ENCODE measurements at regions not wholly inside any gene's neighbourhood (a gene's known extent, or its start where the extent isn't known, plus 50 kb on each side); places are given as distances from the start of the nearest gene placed in this dataset.

DNA sequence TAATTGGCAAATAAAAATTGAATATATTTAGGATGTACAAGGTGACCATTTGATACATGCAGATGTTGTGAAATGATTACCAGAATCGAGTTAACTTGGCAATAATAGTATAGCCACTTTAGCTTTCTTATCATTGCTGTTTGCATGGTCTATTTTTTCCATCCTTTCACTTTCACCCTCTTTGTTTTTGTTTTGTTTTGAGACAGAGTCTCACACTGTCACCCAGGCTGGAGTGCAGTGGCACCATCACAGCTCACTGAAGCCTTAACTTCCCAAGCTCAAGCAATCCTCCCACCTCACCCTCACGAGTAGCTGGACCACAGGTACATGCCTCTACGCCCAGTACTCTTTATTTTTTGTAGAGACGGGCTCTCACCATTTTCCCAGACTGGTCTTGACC, 218.6 kb upstream of the ADGRL3 start:
- ChIA-PET POLR2A (no interaction called here), CTCF (no interaction called here)
- no peaks in the 10 kb centered on the region for H3K27me3 ChIP-seq (ENCODE audit: control insufficient read depth, insufficient read depth, low read length)
- TF ChIP-seq, protein P1, sequence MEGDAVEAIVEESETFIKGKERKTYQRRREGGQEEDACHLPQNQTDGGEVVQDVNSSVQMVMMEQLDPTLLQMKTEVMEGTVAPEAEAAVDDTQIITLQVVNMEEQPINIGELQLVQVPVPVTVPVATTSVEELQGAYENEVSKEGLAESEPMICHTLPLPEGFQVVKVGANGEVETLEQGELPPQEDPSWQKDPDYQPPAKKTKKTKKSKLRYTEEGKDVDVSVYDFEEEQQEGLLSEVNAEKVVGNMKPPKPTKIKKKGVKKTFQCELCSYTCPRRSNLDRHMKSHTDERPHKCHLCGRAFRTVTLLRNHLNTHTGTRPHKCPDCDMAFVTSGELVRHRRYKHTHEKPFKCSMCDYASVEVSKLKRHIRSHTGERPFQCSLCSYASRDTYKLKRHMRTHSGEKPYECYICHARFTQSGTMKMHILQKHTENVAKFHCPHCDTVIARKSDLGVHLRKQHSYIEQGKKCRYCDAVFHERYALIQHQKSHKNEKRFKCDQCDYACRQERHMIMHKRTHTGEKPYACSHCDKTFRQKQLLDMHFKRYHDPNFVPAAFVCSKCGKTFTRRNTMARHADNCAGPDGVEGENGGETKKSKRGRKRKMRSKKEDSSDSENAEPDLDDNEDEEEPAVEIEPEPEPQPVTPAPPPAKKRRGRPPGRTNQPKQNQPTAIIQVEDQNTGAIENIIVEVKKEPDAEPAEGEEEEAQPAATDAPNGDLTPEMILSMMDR (IDR thresholded peaks at IDR 0.05; ENCODE audit: insufficient read depth, low read depth, low read length): no peak
- no peaks in the 10 kb centered on the region for H3K36me3 ChIP-seq (ENCODE audit: control insufficient read depth, insufficient read depth, low read length)
- DNase-seq (ENCODE audit: low read depth): no peak
- H3K4me3 ChIP-seq (ENCODE audit: low read depth, low read length): no peak overlapping the region

DNA sequence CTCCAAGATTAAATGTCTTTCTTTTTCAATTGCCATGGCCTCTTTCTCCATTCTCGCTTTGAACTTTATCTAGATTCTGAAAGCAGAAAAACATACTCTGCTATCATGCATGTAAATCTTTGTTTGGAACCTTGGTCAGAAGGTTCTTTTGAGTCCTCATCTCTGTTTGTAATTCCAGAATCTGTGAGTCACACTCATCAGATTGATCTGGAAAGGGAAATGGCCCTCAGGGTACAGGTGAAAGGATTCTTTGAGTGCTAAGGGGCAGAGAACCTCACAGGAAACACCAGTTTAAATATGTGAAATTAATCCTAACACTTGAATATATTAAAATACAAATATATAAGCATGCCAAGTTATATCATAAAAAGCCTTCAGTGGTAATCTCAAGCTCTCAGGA, 211.0 kb upstream of the ADGRL3 start:
- CTCF ChIA-PET: no interaction called here
- no peak for DNase-seq (ENCODE audit: low read depth)

GRCh38 chr4:60992037-60992436, 208.1 kb upstream of the ADGRL3 start:
- ChIA-PET CTCF (no interaction called here), POLR2A (no interaction called here)
- Histone ChIP-seq H3K4me3 (ENCODE audit: low read depth, low read length) (no peak overlapping the region), H3K27me3 (ENCODE audit: control insufficient read depth, insufficient read depth, low read length) (no peaks in the 10 kb centered on the region), H3K36me3 (ENCODE audit: control insufficient read depth, insufficient read depth, low read length) (no peaks in the 10 kb centered on the region)
- DNase-seq (ENCODE audit: low read depth): no peak
- TF ChIP-seq, protein P1 (IDR thresholded peaks at IDR 0.05; ENCODE audit: insufficient read depth, low read depth, low read length): no peak

More for the DNA sequence above, 211.0 kb upstream of the ADGRL3 start:
- Histone ChIP-seq H3K27me3 (ENCODE audit: control insufficient read depth, insufficient read depth, low read length) (no peaks in the 10 kb centered on the region), H3K36me3 (ENCODE audit: control insufficient read depth, insufficient read depth, low read length) (no peaks in the 10 kb centered on the region), H3K4me3 (ENCODE audit: low read depth, low read length) (no peak overlapping the region)
- POLR2A ChIA-PET: no interaction called here
- TF ChIP-seq, protein P1 (IDR thresholded peaks at IDR 0.05; ENCODE audit: insufficient read depth, low read depth, low read length): no peak

DNA sequence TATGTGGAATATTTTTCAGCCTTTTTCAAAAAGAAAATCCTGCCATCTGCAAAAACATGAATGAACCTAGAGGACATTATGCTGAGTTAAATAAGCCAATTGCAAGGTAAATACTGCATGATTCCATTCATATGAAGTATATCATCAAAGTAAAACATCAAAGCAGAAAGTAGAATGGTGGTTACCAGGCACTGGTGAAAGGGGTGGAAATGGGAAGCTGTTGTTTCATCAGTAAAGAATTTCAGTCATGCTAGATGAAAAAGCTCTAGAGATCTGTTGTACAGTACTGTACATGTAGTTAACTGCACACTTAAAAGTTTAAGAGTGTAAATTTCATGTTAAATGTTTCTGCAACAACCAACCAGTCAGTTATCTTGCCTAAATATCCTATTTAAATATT, 196.8 kb upstream of the ADGRL3 start:
- no peaks in the 10 kb centered on the region for H3K36me3 ChIP-seq (ENCODE audit: control insufficient read depth, insufficient read depth, low read length)
- no peak for DNase-seq (ENCODE audit: low read depth)
- TF ChIP-seq, protein P1 (IDR thresholded peaks at IDR 0.05; ENCODE audit: insufficient read depth, low read depth, low read length): no peak
- no peaks in the 10 kb centered on the region for H3K27me3 ChIP-seq (ENCODE audit: control insufficient read depth, insufficient read depth, low read length)
- CTCF ChIA-PET: no interaction called here
- H3K4me3 ChIP-seq (ENCODE audit: low read depth, low read length): no peak overlapping the region
- POLR2A ChIA-PET: no interaction called here

DNA sequence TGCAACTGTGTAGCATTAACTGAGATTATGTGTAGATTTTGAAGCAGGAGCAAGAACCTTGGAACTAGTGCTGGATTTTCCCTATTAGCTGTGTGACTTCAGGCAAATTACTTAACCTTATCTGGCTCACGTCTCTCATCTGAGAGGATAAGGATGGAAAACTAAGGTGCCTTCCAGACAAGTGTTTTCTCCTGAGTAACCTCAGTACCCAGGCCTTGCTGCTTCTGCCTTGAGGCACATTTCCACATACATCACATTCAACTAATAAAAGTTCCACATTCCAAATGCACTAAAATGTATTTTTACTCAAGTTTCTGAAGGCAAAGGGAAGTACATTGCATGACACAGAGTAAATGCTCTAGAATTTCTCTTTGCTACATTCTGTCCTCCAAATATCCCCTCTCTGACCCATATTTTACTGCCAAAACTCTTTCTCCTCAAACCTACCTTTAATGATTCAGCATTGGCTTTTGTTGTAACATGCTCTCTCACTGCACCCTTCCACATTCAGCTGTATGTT, 195.4 kb upstream of the ADGRL3 start:
- no peak for DNase-seq (ENCODE audit: low read depth)
- Histone ChIP-seq H3K27me3 (ENCODE audit: control insufficient read depth, insufficient read depth, low read length) (no peaks in the 10 kb centered on the region), H3K4me3 (ENCODE audit: low read depth, low read length) (no peak overlapping the region), H3K36me3 (ENCODE audit: control insufficient read depth, insufficient read depth, low read length) (no peaks in the 10 kb centered on the region)
- CTCF ChIA-PET: no interaction called here
- TF ChIP-seq, protein P1 (IDR thresholded peaks at IDR 0.05; ENCODE audit: insufficient read depth, low read depth, low read length): no peak
- POLR2A ChIA-PET: no interaction called here
